NCI-H1436 (cell line): ENCODE measurements at regions not wholly inside any gene's neighbourhood (a gene's known extent, or its start where the extent isn't known, plus 50 kb on each side); places are given as distances from the start of the nearest gene placed in this dataset.

Experiments used
- DNase-seq: peaks from one replicate; lab custom pipeline; 2025; lab: John Stamatoyannopoulos, UW

- no peak for DNase-seq
Measured at GRCh38 chr13:38606699-38607535, 80.0 kb upstream of the FREM2 start.

DNA sequence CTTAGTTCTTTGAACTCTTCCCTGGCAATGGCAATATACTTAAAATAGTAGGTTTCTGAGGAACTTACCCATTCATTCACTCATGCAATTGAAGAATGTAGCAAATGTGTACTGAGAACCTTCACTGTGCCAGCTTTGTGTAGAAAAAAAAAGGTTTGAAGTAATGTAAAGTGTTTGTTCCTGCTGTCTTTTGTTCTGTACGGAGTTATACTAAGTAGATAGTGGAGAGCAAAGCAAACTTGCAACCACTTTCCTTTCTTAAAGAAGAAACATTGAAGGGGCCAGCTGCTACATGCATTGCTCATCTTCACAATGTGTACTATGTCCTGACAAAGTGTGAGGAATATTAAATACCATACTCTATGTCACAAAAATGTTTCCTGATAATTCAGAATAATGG, 68.9 kb upstream of the FREM2 start:
- DNase-seq, result no peak

- DNase-seq, result no peak
Measured at GRCh38 chr13:38618336-38618735, 68.5 kb upstream of the FREM2 start.

DNA sequence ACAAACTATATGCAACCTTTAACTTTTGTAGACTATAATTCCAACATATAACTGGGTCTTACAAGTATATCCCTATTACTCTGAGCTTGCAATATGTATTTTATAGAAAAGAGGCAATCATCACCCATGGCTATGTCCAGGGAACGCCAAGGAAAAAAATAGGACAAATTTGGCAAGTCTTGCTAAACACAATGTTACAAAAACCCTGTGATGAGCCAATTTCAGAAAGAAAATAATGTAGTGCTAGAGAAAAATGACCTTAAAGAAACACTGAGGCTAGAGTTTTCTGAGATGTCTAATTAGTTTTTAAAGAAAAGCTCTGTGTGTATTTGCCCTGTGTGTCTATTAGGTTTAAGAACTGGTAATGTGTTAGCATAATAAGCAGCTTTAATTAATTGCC, 68.0 kb upstream of the FREM2 start:
- DNase-seq, result no peak

GRCh38 chr13:38620876-38621275, 66.0 kb upstream of the FREM2 start:
- no peak for DNase-seq

- no peak for DNase-seq
Measured at GRCh38 chr13:38624822-38625221, 62.1 kb upstream of the FREM2 start.

GRCh38 chr13:38628554-38628953, 58.3 kb upstream of the FREM2 start:
- DNase-seq, result no peak

DNA sequence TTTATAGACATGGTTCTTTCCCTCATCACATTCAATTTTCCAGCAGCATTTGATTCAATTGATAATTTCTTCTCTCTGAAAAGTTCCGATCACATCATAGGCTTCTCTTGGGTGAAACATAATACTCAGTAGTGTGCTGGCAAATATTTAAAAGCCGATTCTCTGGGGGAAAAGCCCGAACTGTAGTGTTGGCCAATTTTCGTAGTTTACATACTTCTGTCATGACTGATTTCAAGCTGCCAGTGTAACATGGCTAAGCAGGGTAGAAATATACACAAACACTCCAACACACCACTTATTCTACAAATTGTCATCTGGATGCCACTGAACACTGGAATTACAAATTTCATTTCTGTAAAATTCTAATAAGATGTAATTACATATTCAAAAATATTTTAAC, 56.1 kb upstream of the FREM2 start:
- DNase-seq, result no peak

DNA sequence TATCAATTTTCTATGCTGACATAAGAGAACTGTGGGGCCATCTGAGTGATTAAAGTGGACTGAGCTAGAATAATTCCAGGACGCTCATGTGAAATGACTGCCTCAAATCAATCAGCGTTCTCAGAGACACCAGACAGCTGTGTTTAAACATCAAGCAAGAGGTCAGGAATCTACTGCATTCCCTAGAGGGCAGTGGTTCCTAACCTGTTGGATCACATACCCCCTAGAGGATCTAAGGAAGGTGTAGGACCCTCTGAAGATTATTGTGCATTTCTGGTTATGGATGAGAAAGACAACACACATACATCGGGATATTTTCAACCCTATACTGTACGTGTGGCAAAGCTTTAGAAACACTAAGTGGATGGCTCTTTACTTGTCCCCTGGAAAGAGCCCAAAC, 51.8 kb upstream of the FREM2 start:
- DNase-seq, result no peak

GRCh38 chr13:38636073-38636472, 50.8 kb upstream of the FREM2 start:
- DNase-seq, result no peak

- no peak for DNase-seq
Measured at GRCh38 chr13:38636761-38637160, 50.1 kb upstream of the FREM2 start.
